GM23338 (cell line): ENCODE measurements at regions not wholly inside any gene's neighbourhood (a gene's known extent, or its start where the extent isn't known, plus 50 kb on each side); places are given as distances from the start of the nearest gene placed in this dataset.

Experiments used
- ATAC-seq: fragments of 200-7000 bp; cut with Tn5 transposase; 3 replicates; pipeline ENCODE4 v1.9.1; 2020
- DNase-seq: peaks from one replicate; pipeline ENCODE4 v3.0.0-alpha.2; 2015; ENCODE audit warnings: low spot score
- H2AFZ ChIP-seq: fragments of 200-600 bp; sonication (generic); 2 replicates; pipeline ENCODE4 v1.8.0; 2016; ENCODE audit warnings: antibody characterized with exemption, mild to moderate bottlenecking, moderate library complexity
- H3F3A ChIP-seq: fragments of 200-600 bp; sonication (generic); replicated peaks from 2 replicates; pipeline ENCODE4 v1.8.0; 2017; ENCODE audit warnings: antibody characterized with exemption, mixed run types, low read depth
- H3K27ac ChIP-seq: fragments of 200-600 bp; sonication (generic); 2 replicates; pipeline ENCODE4 v1.6.1; 2016; ENCODE audit warnings: low read depth
- H3K27me3 ChIP-seq: fragments of 200-600 bp; sonication (generic); 2 replicates; pipeline ENCODE4 v1.8.0; 2016; ENCODE audit warnings: mild to moderate bottlenecking, mixed run types, moderate library complexity; ENCODE audit not compliant: insufficient read depth
- H3K36me3 ChIP-seq: fragments of 200-600 bp; sonication (generic); 2 replicates; pipeline ENCODE4 v1.8.0; 2016; ENCODE audit warnings: mild to moderate bottlenecking; ENCODE audit not compliant: insufficient read depth
- H3K4me1 ChIP-seq: fragments of 200-600 bp; sonication (generic); 2 replicates; pipeline ENCODE4 v1.8.0; 2016; ENCODE audit warnings: mild to moderate bottlenecking, moderate library complexity; ENCODE audit not compliant: insufficient read depth
- H3K4me2 ChIP-seq: fragments of 200-600 bp; sonication (generic); 2 replicates; pipeline ENCODE4 v1.7.1; 2017; ENCODE audit warnings: mixed run types
- H3K4me3 ChIP-seq: fragments of 200-600 bp; sonication (generic); 2 replicates; pipeline ENCODE4 v1.6.1; 2016; ENCODE audit warnings: mixed run types
- H3K79me2 ChIP-seq: fragments of 200-600 bp; sonication (generic); replicated peaks from 2 replicates; pipeline ENCODE4 v1.8.0; 2017; ENCODE audit warnings: mild to moderate bottlenecking; ENCODE audit not compliant: insufficient read depth
- H3K9me2 ChIP-seq: fragments of 200-600 bp; sonication (generic); 2 replicates; pipeline ENCODE4 v1.8.0; 2017; ENCODE audit not compliant: insufficient read depth
- H4K20me1 ChIP-seq: fragments of 200-600 bp; sonication (generic); replicated peaks from 2 replicates; pipeline ENCODE4 v1.8.0; 2017; ENCODE audit warnings: mild to moderate bottlenecking; ENCODE audit not compliant: insufficient read depth
- H3K27ac Mint-ChIP-seq: 2 replicates; pipeline ENCODE4 v1.8.0; 2020; ENCODE audit warnings: inconsistent platforms, mild to moderate bottlenecking, moderate library complexity, mixed read lengths
- H3K27me3 Mint-ChIP-seq: 3 replicates; pipeline ENCODE4 v1.8.0; 2022; ENCODE audit warnings: low read depth, mild to moderate bottlenecking, moderate library complexity, mixed read lengths, inconsistent platforms; ENCODE audit not compliant: insufficient read depth, poor library complexity
- H3K36me3 Mint-ChIP-seq: 3 replicates; pipeline ENCODE4 v1.8.0; 2021; ENCODE audit warnings: low read depth, mild to moderate bottlenecking, inconsistent platforms, moderate library complexity, mixed read lengths
- H3K4me1 Mint-ChIP-seq: 3 replicates; pipeline ENCODE4 v1.8.0; 2020; ENCODE audit warnings: mild to moderate bottlenecking, inconsistent platforms, mixed read lengths
- H3K4me3 Mint-ChIP-seq: 3 replicates; pipeline ENCODE4 v1.8.0; 2021; ENCODE audit warnings: moderate library complexity, mild to moderate bottlenecking, inconsistent platforms, mixed read lengths
- H3K9me3 Mint-ChIP-seq: 3 replicates; pipeline ENCODE4 v1.8.0; 2020; ENCODE audit warnings: moderate library complexity, mild to moderate bottlenecking, inconsistent platforms, mixed read lengths
- CREB1 ChIP-seq: fragments of 250-450 bp; sonication (Bioruptor Pico); IDR thresholded peaks from 2 replicates; pipeline ENCODE4 v1.5.0; 2020; ENCODE audit warnings: low read depth, mild to moderate bottlenecking, moderate library complexity
- ZNF114 ChIP-seq: fragments of 250-450 bp; sonication (Bioruptor Pico); IDR thresholded peaks from 2 replicates; pipeline ENCODE4 v1.5.0; 2020; ENCODE audit warnings: mild to moderate bottlenecking, moderate library complexity
- TF ChIP-seq, protein P1 (sequence below), 2 experiments: fragments of 200-600 bp in 1 of 2; sonication (generic) in 1 of 2; conservative IDR thresholded peaks; 2 replicates each; pipeline versions ENCODE4 v1.5.1 to v1.6.1; 2016 to 2017; ENCODE audit warnings: antibody characterized with exemption in 2 of 2, low read depth in 2 of 2, mild to moderate bottlenecking in 2 of 2, moderate library complexity in 1 of 2
- TF ChIP-seq, protein P2 (sequence below): IDR thresholded peaks from one replicate; pipeline ENCODE4 v1.6.1; 2018; ENCODE audit warnings: antibody characterized with exemption; ENCODE audit not compliant: unreplicated experiment
- TF ChIP-seq, protein P3 (sequence below): fragments of 250-450 bp; sonication (Bioruptor Pico); IDR thresholded peaks from 2 replicates; pipeline ENCODE4 v1.5.0; 2020; ENCODE audit warnings: mild to moderate bottlenecking, moderate library complexity

DNA sequence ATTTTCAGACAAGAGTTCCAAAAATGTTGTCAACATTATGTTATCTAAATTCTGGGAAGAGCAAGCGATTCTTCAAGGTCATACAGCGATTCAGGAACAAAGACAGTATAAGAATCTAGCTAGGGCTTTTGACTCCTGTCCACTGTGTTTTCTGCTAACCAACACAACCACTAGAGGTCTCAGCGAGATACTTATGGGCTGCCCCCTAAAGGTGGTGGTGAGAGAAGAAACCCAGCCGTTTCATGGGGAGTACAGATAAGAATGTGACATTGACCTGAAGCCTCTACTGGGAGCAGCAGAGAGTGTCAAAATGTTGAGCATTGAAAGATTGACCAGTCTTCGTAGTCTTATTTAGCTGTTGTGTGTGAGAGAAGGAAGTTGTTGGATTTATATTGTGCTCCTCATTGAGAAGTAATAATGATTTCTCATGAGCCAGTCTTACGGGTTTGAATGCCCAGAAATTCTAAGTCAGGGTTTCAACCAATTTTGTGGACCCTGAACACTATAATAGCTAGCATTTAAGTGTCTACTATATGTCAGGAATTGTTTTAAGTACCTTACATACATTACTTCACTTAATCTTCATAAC lies 168.3 kb downstream of the SPRY1 start:
- Mint-ChIP-seq H3K4me1 (peaks cover 8% of the 10 kb centered on the region), H3K27me3 (no peaks in the 10 kb centered on the region), H3K9me3 (peaks cover 15% of the 10 kb centered on the region; the same call in 2 of the 3 replicates), H3K36me3 (peaks cover 2% of the 10 kb centered on the region; the same call in 1 of the 3 replicates), H3K4me3 (no peak overlapping the region), H3K27ac (no peak overlapping the region)
- no peaks in the 10 kb centered on the region for H3K36me3 ChIP-seq
- no peak overlapping the region for H3K27ac ChIP-seq
- TF ChIP-seq ZNF114 (CRISPR knock-in tag) = peak; percentile 86; the same call in 1 of the 2 replicates
- 0 out of 2 replicates have a peak, but pooled peaks have one; percentile 27 for TF ChIP-seq CREB1 (CRISPR knock-in tag)
- TF ChIP-seq, protein P1, sequence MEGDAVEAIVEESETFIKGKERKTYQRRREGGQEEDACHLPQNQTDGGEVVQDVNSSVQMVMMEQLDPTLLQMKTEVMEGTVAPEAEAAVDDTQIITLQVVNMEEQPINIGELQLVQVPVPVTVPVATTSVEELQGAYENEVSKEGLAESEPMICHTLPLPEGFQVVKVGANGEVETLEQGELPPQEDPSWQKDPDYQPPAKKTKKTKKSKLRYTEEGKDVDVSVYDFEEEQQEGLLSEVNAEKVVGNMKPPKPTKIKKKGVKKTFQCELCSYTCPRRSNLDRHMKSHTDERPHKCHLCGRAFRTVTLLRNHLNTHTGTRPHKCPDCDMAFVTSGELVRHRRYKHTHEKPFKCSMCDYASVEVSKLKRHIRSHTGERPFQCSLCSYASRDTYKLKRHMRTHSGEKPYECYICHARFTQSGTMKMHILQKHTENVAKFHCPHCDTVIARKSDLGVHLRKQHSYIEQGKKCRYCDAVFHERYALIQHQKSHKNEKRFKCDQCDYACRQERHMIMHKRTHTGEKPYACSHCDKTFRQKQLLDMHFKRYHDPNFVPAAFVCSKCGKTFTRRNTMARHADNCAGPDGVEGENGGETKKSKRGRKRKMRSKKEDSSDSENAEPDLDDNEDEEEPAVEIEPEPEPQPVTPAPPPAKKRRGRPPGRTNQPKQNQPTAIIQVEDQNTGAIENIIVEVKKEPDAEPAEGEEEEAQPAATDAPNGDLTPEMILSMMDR (conservative IDR thresholded peaks at IDR 0.05; ENCODE audit: low read depth in 2 of 2) = peak; percentile 98 to 99
- TF ChIP-seq, protein P2, sequence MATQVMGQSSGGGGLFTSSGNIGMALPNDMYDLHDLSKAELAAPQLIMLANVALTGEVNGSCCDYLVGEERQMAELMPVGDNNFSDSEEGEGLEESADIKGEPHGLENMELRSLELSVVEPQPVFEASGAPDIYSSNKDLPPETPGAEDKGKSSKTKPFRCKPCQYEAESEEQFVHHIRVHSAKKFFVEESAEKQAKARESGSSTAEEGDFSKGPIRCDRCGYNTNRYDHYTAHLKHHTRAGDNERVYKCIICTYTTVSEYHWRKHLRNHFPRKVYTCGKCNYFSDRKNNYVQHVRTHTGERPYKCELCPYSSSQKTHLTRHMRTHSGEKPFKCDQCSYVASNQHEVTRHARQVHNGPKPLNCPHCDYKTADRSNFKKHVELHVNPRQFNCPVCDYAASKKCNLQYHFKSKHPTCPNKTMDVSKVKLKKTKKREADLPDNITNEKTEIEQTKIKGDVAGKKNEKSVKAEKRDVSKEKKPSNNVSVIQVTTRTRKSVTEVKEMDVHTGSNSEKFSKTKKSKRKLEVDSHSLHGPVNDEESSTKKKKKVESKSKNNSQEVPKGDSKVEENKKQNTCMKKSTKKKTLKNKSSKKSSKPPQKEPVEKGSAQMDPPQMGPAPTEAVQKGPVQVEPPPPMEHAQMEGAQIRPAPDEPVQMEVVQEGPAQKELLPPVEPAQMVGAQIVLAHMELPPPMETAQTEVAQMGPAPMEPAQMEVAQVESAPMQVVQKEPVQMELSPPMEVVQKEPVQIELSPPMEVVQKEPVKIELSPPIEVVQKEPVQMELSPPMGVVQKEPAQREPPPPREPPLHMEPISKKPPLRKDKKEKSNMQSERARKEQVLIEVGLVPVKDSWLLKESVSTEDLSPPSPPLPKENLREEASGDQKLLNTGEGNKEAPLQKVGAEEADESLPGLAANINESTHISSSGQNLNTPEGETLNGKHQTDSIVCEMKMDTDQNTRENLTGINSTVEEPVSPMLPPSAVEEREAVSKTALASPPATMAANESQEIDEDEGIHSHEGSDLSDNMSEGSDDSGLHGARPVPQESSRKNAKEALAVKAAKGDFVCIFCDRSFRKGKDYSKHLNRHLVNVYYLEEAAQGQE = no peak
- TF ChIP-seq, protein P3, sequence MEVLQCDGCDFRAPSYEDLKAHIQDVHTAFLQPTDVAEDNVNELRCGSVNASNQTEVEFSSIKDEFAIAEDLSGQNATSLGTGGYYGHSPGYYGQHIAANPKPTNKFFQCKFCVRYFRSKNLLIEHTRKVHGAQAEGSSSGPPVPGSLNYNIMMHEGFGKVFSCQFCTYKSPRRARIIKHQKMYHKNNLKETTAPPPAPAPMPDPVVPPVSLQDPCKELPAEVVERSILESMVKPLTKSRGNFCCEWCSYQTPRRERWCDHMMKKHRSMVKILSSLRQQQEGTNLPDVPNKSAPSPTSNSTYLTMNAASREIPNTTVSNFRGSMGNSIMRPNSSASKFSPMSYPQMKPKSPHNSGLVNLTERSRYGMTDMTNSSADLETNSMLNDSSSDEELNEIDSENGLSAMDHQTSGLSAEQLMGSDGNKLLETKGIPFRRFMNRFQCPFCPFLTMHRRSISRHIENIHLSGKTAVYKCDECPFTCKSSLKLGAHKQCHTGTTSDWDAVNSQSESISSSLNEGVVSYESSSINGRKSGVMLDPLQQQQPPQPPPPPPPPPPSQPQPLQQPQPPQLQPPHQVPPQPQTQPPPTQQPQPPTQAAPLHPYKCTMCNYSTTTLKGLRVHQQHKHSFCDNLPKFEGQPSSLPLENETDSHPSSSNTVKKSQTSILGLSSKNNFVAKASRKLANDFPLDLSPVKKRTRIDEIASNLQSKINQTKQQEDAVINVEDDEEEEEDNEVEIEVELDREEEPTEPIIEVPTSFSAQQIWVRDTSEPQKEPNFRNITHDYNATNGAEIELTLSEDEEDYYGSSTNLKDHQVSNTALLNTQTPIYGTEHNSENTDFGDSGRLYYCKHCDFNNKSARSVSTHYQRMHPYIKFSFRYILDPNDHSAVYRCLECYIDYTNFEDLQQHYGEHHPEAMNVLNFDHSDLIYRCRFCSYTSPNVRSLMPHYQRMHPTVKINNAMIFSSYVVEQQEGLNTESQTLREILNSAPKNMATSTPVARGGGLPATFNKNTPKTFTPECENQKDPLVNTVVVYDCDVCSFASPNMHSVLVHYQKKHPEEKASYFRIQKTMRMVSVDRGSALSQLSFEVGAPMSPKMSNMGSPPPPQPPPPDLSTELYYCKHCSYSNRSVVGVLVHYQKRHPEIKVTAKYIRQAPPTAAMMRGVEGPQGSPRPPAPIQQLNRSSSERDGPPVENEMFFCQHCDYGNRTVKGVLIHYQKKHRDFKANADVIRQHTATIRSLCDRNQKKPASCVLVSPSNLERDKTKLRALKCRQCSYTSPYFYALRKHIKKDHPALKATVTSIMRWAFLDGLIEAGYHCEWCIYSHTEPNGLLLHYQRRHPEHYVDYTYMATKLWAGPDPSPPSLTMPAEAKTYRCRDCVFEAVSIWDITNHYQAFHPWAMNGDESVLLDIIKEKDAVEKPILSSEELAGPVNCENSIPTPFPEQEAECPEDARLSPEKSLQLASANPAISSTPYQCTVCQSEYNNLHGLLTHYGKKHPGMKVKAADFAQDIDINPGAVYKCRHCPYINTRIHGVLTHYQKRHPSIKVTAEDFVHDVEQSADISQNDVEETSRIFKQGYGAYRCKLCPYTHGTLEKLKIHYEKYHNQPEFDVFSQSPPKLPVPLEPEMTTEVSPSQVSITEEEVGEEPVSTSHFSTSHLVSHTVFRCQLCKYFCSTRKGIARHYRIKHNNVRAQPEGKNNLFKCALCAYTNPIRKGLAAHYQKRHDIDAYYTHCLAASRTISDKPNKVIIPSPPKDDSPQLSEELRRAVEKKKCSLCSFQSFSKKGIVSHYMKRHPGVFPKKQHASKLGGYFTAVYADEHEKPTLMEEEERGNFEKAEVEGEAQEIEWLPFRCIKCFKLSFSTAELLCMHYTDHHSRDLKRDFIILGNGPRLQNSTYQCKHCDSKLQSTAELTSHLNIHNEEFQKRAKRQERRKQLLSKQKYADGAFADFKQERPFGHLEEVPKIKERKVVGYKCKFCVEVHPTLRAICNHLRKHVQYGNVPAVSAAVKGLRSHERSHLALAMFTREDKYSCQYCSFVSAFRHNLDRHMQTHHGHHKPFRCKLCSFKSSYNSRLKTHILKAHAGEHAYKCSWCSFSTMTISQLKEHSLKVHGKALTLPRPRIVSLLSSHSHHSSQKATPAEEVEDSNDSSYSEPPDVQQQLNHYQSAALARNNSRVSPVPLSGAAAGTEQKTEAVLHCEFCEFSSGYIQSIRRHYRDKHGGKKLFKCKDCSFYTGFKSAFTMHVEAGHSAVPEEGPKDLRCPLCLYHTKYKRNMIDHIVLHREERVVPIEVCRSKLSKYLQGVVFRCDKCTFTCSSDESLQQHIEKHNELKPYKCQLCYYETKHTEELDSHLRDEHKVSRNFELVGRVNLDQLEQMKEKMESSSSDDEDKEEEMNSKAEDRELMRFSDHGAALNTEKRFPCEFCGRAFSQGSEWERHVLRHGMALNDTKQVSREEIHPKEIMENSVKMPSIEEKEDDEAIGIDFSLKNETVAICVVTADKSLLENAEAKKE (CRISPR knock-in tag) = peak; percentile 99
- H3K4me1 ChIP-seq = peaks cover 2% of the 10 kb centered on the region; the same call in 1 of the 2 replicates
- H3K4me3 ChIP-seq = no peak overlapping the region
- peak; percentile 94 for DNase-seq
- H4K20me1 ChIP-seq = no peaks in the 10 kb centered on the region
- peak; percentile 100 for ATAC-seq
- H3K9me2 ChIP-seq = no peaks in the 10 kb centered on the region
- no peaks in the 10 kb centered on the region for H3F3A ChIP-seq
- no peaks in the 10 kb centered on the region for H3K27me3 ChIP-seq
- H3K79me2 ChIP-seq = no peaks in the 10 kb centered on the region
- no peak overlapping the region for H3K4me2 ChIP-seq
- H2AFZ ChIP-seq = no peak overlapping the region
